Renal cortical epithelial cell (primary cell): ENCODE measurements at regions not wholly inside any gene's neighbourhood (a gene's known extent, or its start where the extent isn't known, plus 50 kb on each side); places are given as distances from the start of the nearest gene placed in this dataset.
"Not testable (repeated sequence)": the region's sequence is repeated elsewhere in the genome, so short reads cannot be mapped to it uniquely, and the experiment has no call there.

Experiments used
- DNase-seq: peaks from one replicate; pipeline ENCODE4 v3.0.0-alpha.2; 2011; ENCODE audit warnings: low read depth

- DNase-seq, result no peak
Measured at GRCh38 chr5:112534067-112534583, 115.0 kb upstream of the EPB41L4A start.

GRCh38 chr5:112534611-112535255 lies 115.7 kb upstream of the EPB41L4A start:
- DNase-seq, result no peak

GRCh38 chr5:112535356-112535755 lies 116.3 kb upstream of the EPB41L4A start:
- no peak for DNase-seq

GRCh38 chr5:112544558-112544957 lies 125.5 kb upstream of the EPB41L4A start:
- DNase-seq, result not testable (repeated sequence)

GRCh38 chr5:112546946-112547592 lies 128.0 kb upstream of the EPB41L4A start:
- peak; percentile 12 for DNase-seq

GRCh38 chr5:112548246-112548881 lies 129.3 kb upstream of the EPB41L4A start:
- DNase-seq, result peak; percentile 84

- DNase-seq, result no peak
Measured at GRCh38 chr5:112549127-112549526, 130.1 kb upstream of the EPB41L4A start.

- no peak for DNase-seq
Measured at GRCh38 chr5:112549605-112550166, 130.6 kb upstream of the EPB41L4A start.

GRCh38 chr5:112551419-112552032 lies 132.4 kb upstream of the EPB41L4A start:
- DNase-seq, result peak; percentile 69

GRCh38 chr5:112552216-112552615 lies 133.1 kb upstream of the EPB41L4A start:
- no peak for DNase-seq

- DNase-seq, result no peak
Measured at GRCh38 chr5:112552791-112553190, 133.7 kb upstream of the EPB41L4A start.

GRCh38 chr5:112554101-112554977 lies 135.3 kb upstream of the EPB41L4A start:
- no peak for DNase-seq

GRCh38 chr5:112555197-112555596 lies 136.1 kb upstream of the EPB41L4A start:
- DNase-seq, result no peak

GRCh38 chr5:112555691-112556090 lies 136.6 kb upstream of the EPB41L4A start:
- peak; percentile 36 for DNase-seq

GRCh38 chr5:112559501-112559900 lies 140.4 kb upstream of the EPB41L4A start:
- peak; percentile 56 for DNase-seq

- no peak for DNase-seq
Measured at GRCh38 chr5:112560371-112560770, 141.3 kb upstream of the EPB41L4A start.

- DNase-seq, result no peak
Measured at GRCh38 chr5:112563169-112563826, 144.2 kb upstream of the EPB41L4A start.

- DNase-seq, result no peak
Measured at GRCh38 chr5:112566251-112566650, 147.2 kb upstream of the EPB41L4A start.

- DNase-seq, result no peak
Measured at GRCh38 chr5:112569596-112569995, 150.5 kb upstream of the EPB41L4A start.

GRCh38 chr5:112570708-112571444 lies 151.8 kb upstream of the EPB41L4A start:
- DNase-seq, result no peak
